ENCODE measurements at regions not wholly inside any gene's neighbourhood (a gene's known extent, or its start where the extent isn't known, plus 50 kb on each side); places are given as distances from the start of the nearest gene placed in this dataset.

DNA sequence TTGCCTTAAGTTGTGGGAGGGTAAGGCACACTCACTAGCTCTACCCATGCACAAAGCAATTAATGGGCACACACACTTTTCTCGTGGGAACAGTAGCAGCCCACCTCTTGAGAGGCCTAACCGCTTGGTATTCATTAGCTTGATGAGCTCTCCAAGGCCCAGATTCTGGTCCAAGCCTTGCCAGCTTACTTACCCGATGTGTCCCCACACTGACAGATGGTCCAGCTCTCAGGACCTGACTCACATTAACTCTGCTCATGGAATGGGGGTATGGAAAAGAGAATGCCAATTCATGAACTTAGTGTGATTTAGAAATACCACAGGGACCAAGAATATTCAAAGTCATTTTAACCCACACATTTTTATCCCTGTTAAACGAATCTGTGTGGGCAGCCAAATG is 106.8 kb upstream of the CACHD1 start:
- H3K27me3 ChIP-seq (ENCODE audit: control insufficient read depth, insufficient read depth, low read length): peaks cover 3% of the 10 kb centered on the region
- H2BK5ac ChIP-seq (ENCODE audit: low read depth, low read length, poor library complexity, severe bottlenecking): no peak overlapping the region
- no peak overlapping the region for H3K14ac ChIP-seq (replicated peaks; ENCODE audit: low read depth, low read length)
- H3K56ac ChIP-seq (ENCODE audit: extremely low read depth, insufficient read depth, low read length): no peak overlapping the region
- no peaks in the 10 kb centered on the region for H3K9me3 ChIP-seq (ENCODE audit: control insufficient read depth, insufficient read depth, low read length)
- intact Hi-C loops (cut with micrococcal nuclease) (no loop called here), in situ Hi-C loops (cut with MboI; ENCODE audit: low sequenced_read_pairs) (no loop called here), dilution Hi-C loops (cut with HindIII; ENCODE audit: low sequenced_read_pairs, unreplicated experiment) (no loop called here)
- H2BK120ac ChIP-seq (ENCODE audit: low read depth, low read length): no peak overlapping the region
- H2AFZ ChIP-seq (replicated peaks; ENCODE audit: low read length, poor library complexity): no peak overlapping the region
- 60% methylated on average over 2 of the region's 4 CpGs; no CpG with 5 or more reads in 1 of the 2 experiments for WGBS, 2 experiments (ENCODE audit: extremely low coverage in 2 of 2, insufficient read length in 1 of 2)
- ChIA-PET CTCF (no interaction called here), POLR2A (ENCODE audit: unreplicated experiment) (no interaction called here)
- H3K79me1 ChIP-seq (ENCODE audit: low read depth in 1 of 2, low read length in 2 of 2): no peaks in the 10 kb centered on the region
- H2BK15ac ChIP-seq (ENCODE audit: low read depth, low read length): no peak overlapping the region
- no peak overlapping the region for H4K8ac ChIP-seq (ENCODE audit: low read depth in 2 of 2, low read length in 2 of 2)
- no peak overlapping the region for H2BK20ac ChIP-seq (ENCODE audit: low read depth, low read length)
- no peaks in the 10 kb centered on the region for H3K36me3 ChIP-seq (ENCODE audit: control insufficient read depth, insufficient read depth, low read length)
- no peak overlapping the region for H3K9ac ChIP-seq (ENCODE audit: low read depth, low read length)
- no peak overlapping the region for H3K4ac ChIP-seq (ENCODE audit: low read depth, low read length)
- no peaks in the 10 kb centered on the region for H3K9me1 ChIP-seq (ENCODE audit: insufficient read depth, low read length)
- H2AK5ac ChIP-seq (ENCODE audit: low read depth, low read length): no peak overlapping the region
- no peaks in the 10 kb centered on the region for H4K20me1 ChIP-seq (ENCODE audit: insufficient read depth, low read length)
- DNase-seq (no peak), ATAC-seq (ENCODE audit: low read depth) (no peak)
- H3K18ac ChIP-seq (ENCODE audit: low read depth, low read length): no peak overlapping the region
- TF ChIP-seq POLR2A (IDR thresholded peaks at IDR 0.05; ENCODE audit: low read depth, low read length) (no peak), MXI1 (IDR thresholded peaks at IDR 0.05; ENCODE audit: borderline replicate concordance, low read depth, low read length) (no peak), RCOR1 (IDR thresholded peaks at IDR 0.05; ENCODE audit: insufficient replicate concordance, low read length) (no peak), MAFK (IDR thresholded peaks at IDR 0.05; ENCODE audit: low read depth, low read length) (no peak), CEBPB (IDR thresholded peaks at IDR 0.05; ENCODE audit: low read depth, low read length) (no peak), SMC3 (IDR thresholded peaks at IDR 0.05; ENCODE audit: low read depth, low read length) (no peak), RFX5 (IDR thresholded peaks at IDR 0.05; ENCODE audit: low read depth, low read length) (no peak), FOS (IDR thresholded peaks at IDR 0.05; ENCODE audit: low read depth, low read length) (no peak), CHD1 (IDR thresholded peaks at IDR 0.05; ENCODE audit: low read depth, low read length) (no peak), NFE2L2 (IDR thresholded peaks at IDR 0.05; ENCODE audit: low read depth, low read length) (no peak), BHLHE40 (IDR thresholded peaks at IDR 0.05; ENCODE audit: low read depth, low read length) (no peak), RAD21 (IDR thresholded peaks at IDR 0.05; ENCODE audit: low read length) (no peak), MAZ (IDR thresholded peaks at IDR 0.05; ENCODE audit: borderline replicate concordance, low read depth, low read length) (no peak)
- TF ChIP-seq, protein P1, sequence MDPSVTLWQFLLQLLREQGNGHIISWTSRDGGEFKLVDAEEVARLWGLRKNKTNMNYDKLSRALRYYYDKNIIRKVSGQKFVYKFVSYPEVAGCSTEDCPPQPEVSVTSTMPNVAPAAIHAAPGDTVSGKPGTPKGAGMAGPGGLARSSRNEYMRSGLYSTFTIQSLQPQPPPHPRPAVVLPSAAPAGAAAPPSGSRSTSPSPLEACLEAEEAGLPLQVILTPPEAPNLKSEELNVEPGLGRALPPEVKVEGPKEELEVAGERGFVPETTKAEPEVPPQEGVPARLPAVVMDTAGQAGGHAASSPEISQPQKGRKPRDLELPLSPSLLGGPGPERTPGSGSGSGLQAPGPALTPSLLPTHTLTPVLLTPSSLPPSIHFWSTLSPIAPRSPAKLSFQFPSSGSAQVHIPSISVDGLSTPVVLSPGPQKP (IDR thresholded peaks at IDR 0.05; ENCODE audit: borderline replicate concordance, low read depth, low read length): no peak
- TF ChIP-seq, protein P2, sequence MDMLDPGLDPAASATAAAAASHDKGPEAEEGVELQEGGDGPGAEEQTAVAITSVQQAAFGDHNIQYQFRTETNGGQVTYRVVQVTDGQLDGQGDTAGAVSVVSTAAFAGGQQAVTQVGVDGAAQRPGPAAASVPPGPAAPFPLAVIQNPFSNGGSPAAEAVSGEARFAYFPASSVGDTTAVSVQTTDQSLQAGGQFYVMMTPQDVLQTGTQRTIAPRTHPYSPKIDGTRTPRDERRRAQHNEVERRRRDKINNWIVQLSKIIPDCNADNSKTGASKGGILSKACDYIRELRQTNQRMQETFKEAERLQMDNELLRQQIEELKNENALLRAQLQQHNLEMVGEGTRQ (IDR thresholded peaks at IDR 0.05; ENCODE audit: low read depth, low read length): no peak
- H4K91ac ChIP-seq (ENCODE audit: insufficient read depth, low read depth, low read length): no peak overlapping the region
- no peak overlapping the region for H2AK9ac ChIP-seq (replicated peaks; ENCODE audit: low read depth, low read length, poor library complexity)
- H3K23ac ChIP-seq (ENCODE audit: low read depth, low read length): no peak overlapping the region
- H3K27ac ChIP-seq (ENCODE audit: insufficient read depth, low read length): no peak overlapping the region
- BruUV-seq (replicated peaks): no TSS peak
- H3K4me1 ChIP-seq (ENCODE audit: control insufficient read depth, insufficient read depth, low read length): no peaks in the 10 kb centered on the region
- no peak overlapping the region for H3K4me3 ChIP-seq (ENCODE audit: insufficient read depth, low read depth, low read length)
- H3K4me2 ChIP-seq (ENCODE audit: low read depth, low read length): no peak overlapping the region
- H4K5ac ChIP-seq (ENCODE audit: low read depth, low read length): no peak overlapping the region
